ENCODE measurements at regions not wholly inside any gene's neighbourhood (a gene's known extent, or its start where the extent isn't known, plus 50 kb on each side); places are given as distances from the start of the nearest gene placed in this dataset.

GRCh38 chr11:8786933-8787332 is 104.3 kb downstream of the RPL27A start:
- TF ChIP-seq CTCF (IDR thresholded peaks at IDR 0.05; ENCODE audit: insufficient read depth, low read length) (no peak), REST (IDR thresholded peaks at IDR 0.05; ENCODE audit: insufficient replicate concordance, low read depth) (no peak), POLR2AphosphoS5 (IDR thresholded peaks at IDR 0.05; ENCODE audit: low read depth) (no peak), SPI1 (IDR thresholded peaks at IDR 0.05; ENCODE audit: borderline replicate concordance, low read depth) (no peak), GABPA (IDR thresholded peaks at IDR 0.05; ENCODE audit: low read depth) (no peak)

Measured in HL-60 (cell line).